ENCODE measurements at regions not wholly inside any gene's neighbourhood (a gene's known extent, or its start where the extent isn't known, plus 50 kb on each side); places are given as distances from the start of the nearest gene placed in this dataset.

DNA sequence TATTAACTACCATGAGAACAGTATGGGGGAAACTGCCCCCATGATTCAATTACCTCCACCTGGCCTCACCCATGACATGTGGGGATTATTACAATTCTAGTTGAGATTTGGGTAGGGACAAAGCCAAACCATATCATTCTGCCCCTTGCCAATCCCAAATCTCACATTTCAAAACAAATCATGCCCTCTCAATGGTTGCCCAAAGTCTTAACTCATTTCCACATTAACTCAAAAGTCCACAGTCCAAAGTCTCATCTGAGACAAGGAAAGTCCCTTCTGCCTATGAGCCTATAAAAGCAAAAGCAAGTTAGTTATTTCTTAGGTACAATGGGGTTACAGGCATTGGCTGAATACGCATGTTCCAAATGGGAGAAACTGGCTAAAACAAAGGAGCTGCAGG lies 180.7 kb upstream of the CDH12 start:
- TF ChIP-seq, protein P1, sequence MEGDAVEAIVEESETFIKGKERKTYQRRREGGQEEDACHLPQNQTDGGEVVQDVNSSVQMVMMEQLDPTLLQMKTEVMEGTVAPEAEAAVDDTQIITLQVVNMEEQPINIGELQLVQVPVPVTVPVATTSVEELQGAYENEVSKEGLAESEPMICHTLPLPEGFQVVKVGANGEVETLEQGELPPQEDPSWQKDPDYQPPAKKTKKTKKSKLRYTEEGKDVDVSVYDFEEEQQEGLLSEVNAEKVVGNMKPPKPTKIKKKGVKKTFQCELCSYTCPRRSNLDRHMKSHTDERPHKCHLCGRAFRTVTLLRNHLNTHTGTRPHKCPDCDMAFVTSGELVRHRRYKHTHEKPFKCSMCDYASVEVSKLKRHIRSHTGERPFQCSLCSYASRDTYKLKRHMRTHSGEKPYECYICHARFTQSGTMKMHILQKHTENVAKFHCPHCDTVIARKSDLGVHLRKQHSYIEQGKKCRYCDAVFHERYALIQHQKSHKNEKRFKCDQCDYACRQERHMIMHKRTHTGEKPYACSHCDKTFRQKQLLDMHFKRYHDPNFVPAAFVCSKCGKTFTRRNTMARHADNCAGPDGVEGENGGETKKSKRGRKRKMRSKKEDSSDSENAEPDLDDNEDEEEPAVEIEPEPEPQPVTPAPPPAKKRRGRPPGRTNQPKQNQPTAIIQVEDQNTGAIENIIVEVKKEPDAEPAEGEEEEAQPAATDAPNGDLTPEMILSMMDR (IDR thresholded peaks at IDR 0.05; ENCODE audit: low read length): no peak
- no peak for TF ChIP-seq EZH2 (IDR thresholded peaks at IDR 0.05; ENCODE audit: borderline replicate concordance, low read length)
